ENCODE measurements at regions not wholly inside any gene's neighbourhood (a gene's known extent, or its start where the extent isn't known, plus 50 kb on each side); places are given as distances from the start of the nearest gene placed in this dataset.

DNA sequence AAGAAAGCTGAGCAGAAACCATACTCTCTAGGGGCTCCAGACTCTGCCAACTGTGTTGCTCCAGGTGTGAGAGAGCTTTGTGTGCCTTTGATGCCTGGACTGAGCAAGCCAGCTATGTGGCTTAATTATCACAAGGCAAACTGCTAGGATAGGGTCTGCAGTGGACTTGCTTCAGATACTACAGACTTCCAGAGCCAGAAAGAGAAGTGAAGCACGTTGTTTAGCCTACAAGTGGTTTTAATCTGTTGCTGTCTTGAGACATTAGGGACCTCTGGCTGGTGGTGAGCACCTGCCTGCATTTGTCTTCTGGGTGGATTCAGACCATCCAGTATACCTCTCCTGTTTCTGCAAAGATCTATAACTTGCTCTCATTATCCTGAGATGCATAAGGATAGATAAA is 353.4 kb upstream of the PLXNA2 start:
- H3K27me3 ChIP-seq (ENCODE audit: control insufficient read depth in 2 of 2, insufficient read depth in 2 of 2, low read length in 2 of 2), result no peaks in the 10 kb centered on the region
- no peaks in the 10 kb centered on the region for H3K4me1 ChIP-seq (ENCODE audit: control insufficient read depth in 1 of 2, insufficient read depth in 2 of 2, low read length in 2 of 2)
- H3K36me3 ChIP-seq (replicated peaks in 1 of 2; ENCODE audit: control insufficient read depth in 1 of 2, insufficient read depth in 2 of 2, low read length in 2 of 2), result no peaks in the 10 kb centered on the region
- Mint-ChIP-seq H3K36me3 (no peaks in the 10 kb centered on the region), H3K9me3 (peaks cover 0 to 1% (median 0%) of the 10 kb centered on the region in 7 donors), H3K4me1 (no peaks in the 10 kb centered on the region), H3K4me3 (no peak overlapping the region), H3K27me3 (ENCODE audit: low read depth in 3 of 3) (peaks cover 0 to 3% (median 2%) of the 10 kb centered on the region in 3 donors), H3K27ac (no peak overlapping the region)
- H3K79me2 ChIP-seq (ENCODE audit: insufficient read depth, low read length), result no peaks in the 10 kb centered on the region
- H3K4me3 ChIP-seq (replicated peaks in 1 of 3; ENCODE audit: low read depth in 2 of 3, low read length in 3 of 3), result no peak overlapping the region
- intact Hi-C loops (cut with micrococcal nuclease), result no loop called here
- no peak overlapping the region for H3K9ac ChIP-seq (ENCODE audit: insufficient read depth, low read length, poor library complexity, severe bottlenecking)
- H2AFZ ChIP-seq (ENCODE audit: insufficient read depth, low read depth, low read length, poor library complexity, severe bottlenecking), result no peak overlapping the region
- no peaks in the 10 kb centered on the region for H4K20me1 ChIP-seq (ENCODE audit: insufficient read depth, low read length)
- 80% methylated on average over 1 of the region's 1 CpG for WGBS (ENCODE audit: insufficient coverage)
- no peak for DNase-seq
- H3K4me2 ChIP-seq (replicated peaks; ENCODE audit: extremely low read depth, low read length, poor library complexity, severe bottlenecking), result no peak overlapping the region
- no peaks in the 10 kb centered on the region for H3K9me3 ChIP-seq (replicated peaks in 1 of 2; ENCODE audit: control insufficient read depth in 1 of 2, insufficient read depth in 1 of 2, low read length in 2 of 2)
- no peak overlapping the region for H3K27ac ChIP-seq (ENCODE audit: low read depth in 1 of 2, low read length in 2 of 2)
- TF ChIP-seq, protein P1, sequence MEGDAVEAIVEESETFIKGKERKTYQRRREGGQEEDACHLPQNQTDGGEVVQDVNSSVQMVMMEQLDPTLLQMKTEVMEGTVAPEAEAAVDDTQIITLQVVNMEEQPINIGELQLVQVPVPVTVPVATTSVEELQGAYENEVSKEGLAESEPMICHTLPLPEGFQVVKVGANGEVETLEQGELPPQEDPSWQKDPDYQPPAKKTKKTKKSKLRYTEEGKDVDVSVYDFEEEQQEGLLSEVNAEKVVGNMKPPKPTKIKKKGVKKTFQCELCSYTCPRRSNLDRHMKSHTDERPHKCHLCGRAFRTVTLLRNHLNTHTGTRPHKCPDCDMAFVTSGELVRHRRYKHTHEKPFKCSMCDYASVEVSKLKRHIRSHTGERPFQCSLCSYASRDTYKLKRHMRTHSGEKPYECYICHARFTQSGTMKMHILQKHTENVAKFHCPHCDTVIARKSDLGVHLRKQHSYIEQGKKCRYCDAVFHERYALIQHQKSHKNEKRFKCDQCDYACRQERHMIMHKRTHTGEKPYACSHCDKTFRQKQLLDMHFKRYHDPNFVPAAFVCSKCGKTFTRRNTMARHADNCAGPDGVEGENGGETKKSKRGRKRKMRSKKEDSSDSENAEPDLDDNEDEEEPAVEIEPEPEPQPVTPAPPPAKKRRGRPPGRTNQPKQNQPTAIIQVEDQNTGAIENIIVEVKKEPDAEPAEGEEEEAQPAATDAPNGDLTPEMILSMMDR (IDR thresholded peaks at IDR 0.05), result no peak

DNA sequence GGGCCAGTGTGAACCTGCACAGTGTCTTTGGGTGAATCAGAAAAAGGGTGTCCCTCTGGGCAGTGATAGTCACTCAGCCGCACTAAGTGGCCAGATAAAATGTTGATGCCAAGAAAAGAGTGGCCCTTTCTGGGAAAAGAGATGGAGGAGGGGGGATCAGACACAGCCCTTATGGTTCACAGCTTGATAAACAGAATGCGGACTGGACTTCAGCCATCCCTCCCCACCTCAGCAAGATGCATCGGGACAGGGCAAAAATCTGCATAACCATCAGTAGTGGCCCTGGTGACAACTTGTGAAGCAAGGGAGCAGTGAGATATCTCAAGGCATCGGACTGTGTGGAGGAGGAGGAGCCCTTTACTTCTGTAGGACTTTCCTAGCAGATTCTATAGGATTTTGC is 353.8 kb upstream of the PLXNA2 start:
- no peaks in the 10 kb centered on the region for H4K20me1 ChIP-seq (ENCODE audit: insufficient read depth, low read length)
- Mint-ChIP-seq H3K9me3 (peaks cover 0 to 1% (median 0%) of the 10 kb centered on the region in 7 donors), H3K27me3 (ENCODE audit: low read depth in 3 of 3) (peaks cover 0 to 3% (median 2%) of the 10 kb centered on the region in 3 donors), H3K27ac (no peak overlapping the region), H3K36me3 (no peaks in the 10 kb centered on the region), H3K4me1 (no peaks in the 10 kb centered on the region), H3K4me3 (no peak overlapping the region)
- H3K36me3 ChIP-seq (replicated peaks in 1 of 2; ENCODE audit: control insufficient read depth in 1 of 2, insufficient read depth in 2 of 2, low read length in 2 of 2), result no peaks in the 10 kb centered on the region
- H3K27me3 ChIP-seq (ENCODE audit: control insufficient read depth in 2 of 2, insufficient read depth in 2 of 2, low read length in 2 of 2), result no peaks in the 10 kb centered on the region
- TF ChIP-seq, protein P1 (IDR thresholded peaks at IDR 0.05), result no peak
- H3K4me2 ChIP-seq (replicated peaks; ENCODE audit: extremely low read depth, low read length, poor library complexity, severe bottlenecking), result no peak overlapping the region
- DNase-seq, result no peak
- H3K27ac ChIP-seq (ENCODE audit: low read depth in 1 of 2, low read length in 2 of 2), result no peak overlapping the region
- intact Hi-C loops (cut with micrococcal nuclease), result no loop called here
- H2AFZ ChIP-seq (ENCODE audit: insufficient read depth, low read depth, low read length, poor library complexity, severe bottlenecking), result no peak overlapping the region
- H3K4me3 ChIP-seq (replicated peaks in 1 of 3; ENCODE audit: low read depth in 2 of 3, low read length in 3 of 3), result no peak overlapping the region
- H3K9ac ChIP-seq (ENCODE audit: insufficient read depth, low read length, poor library complexity, severe bottlenecking), result no peak overlapping the region
- H3K9me3 ChIP-seq (replicated peaks in 1 of 2; ENCODE audit: control insufficient read depth in 1 of 2, insufficient read depth in 1 of 2, low read length in 2 of 2), result no peaks in the 10 kb centered on the region
- no peaks in the 10 kb centered on the region for H3K79me2 ChIP-seq (ENCODE audit: insufficient read depth, low read length)
- H3K4me1 ChIP-seq (ENCODE audit: control insufficient read depth in 1 of 2, insufficient read depth in 2 of 2, low read length in 2 of 2), result no peaks in the 10 kb centered on the region
- WGBS (ENCODE audit: insufficient coverage), result 83% methylated on average over 3 of the region's 4 CpGs
